ENCODE measurements at regions not wholly inside any gene's neighbourhood (a gene's known extent, or its start where the extent isn't known, plus 50 kb on each side); places are given as distances from the start of the nearest gene placed in this dataset.
"Not testable (repeated sequence)": the region's sequence is repeated elsewhere in the genome, so short reads cannot be mapped to it uniquely, and the experiment has no call there.

GRCh38 chr1:188735567-188735966 is 1742.1 kb downstream of the BRINP3 start:
- no peak overlapping the region for H3K9ac ChIP-seq (ENCODE audit: low read depth, low read length)
- H3K36me3 ChIP-seq (ENCODE audit: insufficient read depth, low read length) = no peaks in the 10 kb centered on the region
- no peaks in the 10 kb centered on the region for H3K9me3 ChIP-seq (ENCODE audit: control insufficient read depth, insufficient read depth, low read length)
- H3K4me1 ChIP-seq (ENCODE audit: insufficient read depth, low read length) = no peaks in the 10 kb centered on the region

DNA sequence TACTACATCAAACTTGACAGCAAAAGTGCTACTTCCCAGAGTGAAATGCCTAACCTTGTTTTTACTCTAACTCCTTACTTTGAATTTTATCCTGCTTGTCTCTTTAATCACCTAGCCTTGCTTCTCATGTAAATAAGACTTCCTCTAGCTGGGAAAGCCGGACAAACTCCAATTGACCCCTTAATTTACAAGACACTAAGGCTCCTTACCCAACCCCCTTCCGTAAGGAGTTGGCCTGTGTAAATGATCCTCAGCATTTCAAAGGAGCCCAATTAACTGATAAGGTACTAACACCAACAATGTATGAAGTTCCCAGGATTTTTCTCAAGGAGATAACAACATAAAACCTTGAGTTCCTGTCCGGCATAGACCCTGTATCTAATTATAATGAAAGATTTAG is 1728.4 kb downstream of the BRINP3 start:
- not testable (repeated sequence) for H3K9ac ChIP-seq (ENCODE audit: low read depth, low read length); H3K4me1 ChIP-seq (ENCODE audit: insufficient read depth, low read length); H3K36me3 ChIP-seq (ENCODE audit: insufficient read depth, low read length); H3K9me3 ChIP-seq (ENCODE audit: control insufficient read depth, insufficient read depth, low read length)

DNA sequence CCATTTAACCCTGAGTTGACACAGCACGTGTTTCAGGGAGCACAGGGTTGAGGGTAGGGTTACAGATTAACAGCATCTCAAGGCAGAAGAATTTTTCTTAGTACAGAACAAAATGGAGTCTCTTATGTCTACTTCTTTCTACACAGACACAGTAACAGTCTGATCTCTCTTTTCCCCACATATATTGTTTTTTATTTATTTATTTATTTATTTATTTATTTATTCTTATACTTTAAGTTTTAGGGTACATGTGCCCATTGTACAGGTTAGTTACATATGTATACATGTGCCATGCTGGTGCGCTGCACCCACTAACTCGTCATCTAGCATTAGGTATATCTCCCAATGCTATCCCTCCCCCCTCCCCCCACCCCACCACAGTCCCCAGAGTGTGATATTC is 1725.6 kb downstream of the BRINP3 start:
- H3K9ac ChIP-seq (ENCODE audit: low read depth, low read length); H3K4me1 ChIP-seq (ENCODE audit: insufficient read depth, low read length); H3K36me3 ChIP-seq (ENCODE audit: insufficient read depth, low read length); H3K9me3 ChIP-seq (ENCODE audit: control insufficient read depth, insufficient read depth, low read length): not testable (repeated sequence)

- H3K4me1 ChIP-seq (ENCODE audit: insufficient read depth, low read length); H3K36me3 ChIP-seq (ENCODE audit: insufficient read depth, low read length); H3K9me3 ChIP-seq (ENCODE audit: control insufficient read depth, insufficient read depth, low read length): not testable (repeated sequence)
- peak overlapping the region; percentile 28; the same call in 1 of the 2 replicates for H3K9ac ChIP-seq (ENCODE audit: low read depth, low read length)
These were observed 1719.9 kb downstream of the BRINP3 start for GRCh38 chr1:188757747-188758146.

DNA sequence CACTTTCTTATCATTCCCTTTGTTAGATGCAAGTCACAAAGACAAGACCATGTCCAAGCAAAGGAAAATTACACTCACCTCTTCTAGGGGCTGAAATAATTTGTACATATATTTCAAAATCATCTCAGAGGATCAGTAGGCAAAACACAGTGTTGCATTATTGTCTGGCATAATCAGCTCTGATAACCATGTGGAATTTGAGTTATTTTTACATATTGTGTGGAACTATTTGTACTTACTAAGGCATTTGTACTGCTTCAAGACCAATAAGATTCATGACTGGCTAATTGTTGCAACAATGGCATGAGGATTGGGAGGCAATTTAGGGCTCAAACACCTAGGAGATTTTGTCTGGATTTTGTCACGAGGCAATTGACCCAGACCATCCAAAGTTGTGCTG is 1716.4 kb downstream of the BRINP3 start:
- Histone ChIP-seq H3K4me1 (ENCODE audit: insufficient read depth, low read length) (no peaks in the 10 kb centered on the region), H3K9ac (ENCODE audit: low read depth, low read length) (no peak overlapping the region), H3K9me3 (ENCODE audit: control insufficient read depth, insufficient read depth, low read length) (no peaks in the 10 kb centered on the region), H3K36me3 (ENCODE audit: insufficient read depth, low read length) (no peaks in the 10 kb centered on the region)

DNA sequence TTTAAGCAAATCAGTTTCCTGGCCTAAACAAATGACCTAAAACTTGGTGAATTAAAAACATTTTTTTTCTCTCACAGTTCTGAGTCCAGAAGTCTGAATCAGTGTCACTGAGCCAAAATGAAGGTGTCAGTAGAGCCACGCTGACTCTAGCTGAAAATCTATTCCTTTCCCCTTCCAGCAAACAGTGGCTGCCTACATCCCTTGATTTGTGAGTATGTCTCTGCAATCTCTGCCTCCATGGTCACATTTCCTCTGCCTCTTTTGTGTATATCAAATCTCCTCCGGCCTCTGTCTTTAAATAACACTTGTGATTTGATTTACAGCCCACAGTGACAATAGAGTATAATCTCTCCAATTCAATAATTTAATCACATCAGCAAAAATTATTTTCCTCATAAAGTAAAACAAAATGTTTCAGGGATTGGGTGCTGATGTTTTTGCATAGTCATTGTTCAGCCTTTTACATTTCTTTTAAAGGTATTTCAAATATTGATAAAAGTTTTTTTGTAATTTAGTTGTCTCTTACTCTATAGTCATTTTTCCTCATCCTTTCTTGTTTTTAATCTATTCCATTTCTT is 1715.4 kb downstream of the BRINP3 start:
- Histone ChIP-seq H3K9ac (ENCODE audit: low read depth, low read length) (no peak overlapping the region), H3K4me1 (ENCODE audit: insufficient read depth, low read length) (no peaks in the 10 kb centered on the region), H3K36me3 (ENCODE audit: insufficient read depth, low read length) (no peaks in the 10 kb centered on the region), H3K9me3 (ENCODE audit: control insufficient read depth, insufficient read depth, low read length) (no peaks in the 10 kb centered on the region)

DNA sequence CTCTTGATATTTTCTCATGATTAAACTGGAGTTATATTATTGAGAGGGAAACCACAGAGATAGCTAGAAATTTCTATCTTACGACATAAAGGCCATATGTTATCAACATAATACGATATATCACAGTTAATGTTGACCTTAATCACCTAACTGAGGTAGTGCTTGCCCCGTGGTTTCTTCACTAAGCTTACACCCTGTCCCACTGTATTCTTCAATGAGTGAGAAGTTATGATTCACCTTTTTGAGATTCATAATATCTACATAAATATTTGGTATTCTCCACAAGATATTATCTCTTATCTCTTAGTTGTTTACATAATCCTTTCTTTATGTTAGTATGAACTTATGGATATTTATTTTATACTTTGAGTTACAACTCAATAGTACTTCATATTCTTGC is 1714.1 kb downstream of the BRINP3 start:
- H3K9ac ChIP-seq (ENCODE audit: low read depth, low read length) = no peak overlapping the region
- no peaks in the 10 kb centered on the region for H3K36me3 ChIP-seq (ENCODE audit: insufficient read depth, low read length)
- no peaks in the 10 kb centered on the region for H3K9me3 ChIP-seq (ENCODE audit: control insufficient read depth, insufficient read depth, low read length)
- H3K4me1 ChIP-seq (ENCODE audit: insufficient read depth, low read length) = no peaks in the 10 kb centered on the region

- H3K4me1 ChIP-seq (ENCODE audit: insufficient read depth, low read length) = no peaks in the 10 kb centered on the region
- H3K36me3 ChIP-seq (ENCODE audit: insufficient read depth, low read length) = no peaks in the 10 kb centered on the region
- no peak overlapping the region for H3K9ac ChIP-seq (ENCODE audit: low read depth, low read length)
- H3K9me3 ChIP-seq (ENCODE audit: control insufficient read depth, insufficient read depth, low read length) = no peaks in the 10 kb centered on the region; the same call in 1 of the 2 replicates
These were observed 1708.5 kb downstream of the BRINP3 start for GRCh38 chr1:188769181-188769580.

DNA sequence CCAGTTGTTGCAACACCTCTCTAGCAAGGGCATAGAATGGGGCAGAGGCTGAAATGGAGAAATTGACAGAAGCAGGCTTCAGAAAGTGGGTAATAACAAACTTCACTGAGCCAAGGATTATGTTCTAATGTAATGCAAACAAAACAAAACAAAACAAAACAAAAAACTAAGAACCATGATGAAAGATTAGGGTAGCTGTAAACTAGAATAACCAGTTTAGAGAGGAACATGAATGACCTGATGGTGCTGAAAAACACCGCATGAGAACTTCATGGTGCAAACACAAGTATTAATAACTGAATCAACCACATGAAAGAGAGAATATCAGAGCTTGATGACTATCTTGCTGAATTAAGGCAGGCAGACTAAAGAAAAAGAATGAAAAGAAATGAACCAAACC is 1707.7 kb downstream of the BRINP3 start:
- no peaks in the 10 kb centered on the region; the same call in 1 of the 2 replicates for H3K9me3 ChIP-seq (ENCODE audit: control insufficient read depth, insufficient read depth, low read length)
- no peaks in the 10 kb centered on the region for H3K4me1 ChIP-seq (ENCODE audit: insufficient read depth, low read length)
- no peaks in the 10 kb centered on the region for H3K36me3 ChIP-seq (ENCODE audit: insufficient read depth, low read length)
- no peak overlapping the region for H3K9ac ChIP-seq (ENCODE audit: low read depth, low read length)

- no peaks in the 10 kb centered on the region for H3K4me1 ChIP-seq (ENCODE audit: insufficient read depth, low read length)
- no peaks in the 10 kb centered on the region; the same call in 1 of the 2 replicates for H3K9me3 ChIP-seq (ENCODE audit: control insufficient read depth, insufficient read depth, low read length)
- H3K9ac ChIP-seq (ENCODE audit: low read depth, low read length) = no peak overlapping the region
- H3K36me3 ChIP-seq (ENCODE audit: insufficient read depth, low read length) = no peaks in the 10 kb centered on the region
These were observed 1699.1 kb downstream of the BRINP3 start for GRCh38 chr1:188778578-188778977.

DNA sequence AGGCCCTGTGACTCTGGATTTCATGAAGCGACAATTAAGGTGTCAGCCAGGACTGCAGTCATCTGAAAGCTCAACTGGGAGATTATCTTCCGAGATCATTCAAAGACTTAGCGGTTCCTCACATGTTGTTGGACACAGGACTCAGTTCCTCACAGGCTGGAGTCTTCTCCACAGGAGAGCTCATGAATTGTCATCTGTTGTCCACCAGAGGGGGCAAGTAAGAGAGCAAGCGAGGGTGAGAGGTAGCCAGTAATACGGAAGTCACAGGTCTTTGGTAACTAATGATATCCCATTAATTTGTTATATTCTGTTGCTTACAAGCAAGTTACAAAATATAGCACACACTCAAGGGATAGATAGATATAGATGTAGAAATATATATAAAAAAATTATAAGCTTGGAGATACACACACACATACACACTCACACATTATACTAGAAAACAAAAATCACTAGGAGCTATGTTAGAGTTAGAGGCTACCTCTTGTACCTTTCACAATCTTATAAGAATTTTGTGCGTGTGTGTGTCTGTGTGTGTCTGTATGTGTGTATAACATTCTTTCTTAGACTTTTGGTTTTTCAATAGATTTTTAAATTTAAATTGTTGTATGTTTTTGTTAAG is 1695.3 kb downstream of the BRINP3 start:
- H3K9me3 ChIP-seq (ENCODE audit: control insufficient read depth, insufficient read depth, low read length) = no peaks in the 10 kb centered on the region; the same call in 1 of the 2 replicates
- H3K9ac ChIP-seq (ENCODE audit: low read depth, low read length) = no peak overlapping the region
- H3K36me3 ChIP-seq (ENCODE audit: insufficient read depth, low read length) = no peaks in the 10 kb centered on the region
- no peaks in the 10 kb centered on the region for H3K4me1 ChIP-seq (ENCODE audit: insufficient read depth, low read length)

- H3K9ac ChIP-seq (ENCODE audit: low read depth, low read length) = no peak overlapping the region
- H3K9me3 ChIP-seq (ENCODE audit: control insufficient read depth, insufficient read depth, low read length) = no peaks in the 10 kb centered on the region
- H3K36me3 ChIP-seq (ENCODE audit: insufficient read depth, low read length) = no peaks in the 10 kb centered on the region
- no peaks in the 10 kb centered on the region for H3K4me1 ChIP-seq (ENCODE audit: insufficient read depth, low read length)
These were observed 1682.7 kb downstream of the BRINP3 start for GRCh38 chr1:188794969-188795368.

DNA sequence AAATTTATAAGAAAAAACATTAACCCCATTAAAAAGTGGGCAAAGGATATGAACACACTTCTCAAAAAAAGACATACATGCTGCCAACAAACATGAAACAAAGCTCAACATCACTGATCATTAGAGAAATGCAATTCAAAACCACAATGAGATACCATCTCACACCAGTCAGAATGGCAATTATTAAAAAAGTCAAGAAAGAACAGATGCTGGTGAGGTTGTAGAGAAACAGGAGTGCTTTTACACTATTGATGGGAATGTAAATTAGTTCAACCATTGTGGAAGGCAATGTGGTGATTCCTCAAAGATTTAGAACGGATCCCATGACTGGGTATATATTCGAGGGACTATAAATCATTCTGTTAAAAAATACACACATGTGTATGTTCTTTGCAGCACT is 1665.5 kb downstream of the BRINP3 start:
- H3K9ac ChIP-seq (ENCODE audit: low read depth, low read length); H3K36me3 ChIP-seq (ENCODE audit: insufficient read depth, low read length); H3K9me3 ChIP-seq (ENCODE audit: control insufficient read depth, insufficient read depth, low read length); H3K4me1 ChIP-seq (ENCODE audit: insufficient read depth, low read length): not testable (repeated sequence)

DNA sequence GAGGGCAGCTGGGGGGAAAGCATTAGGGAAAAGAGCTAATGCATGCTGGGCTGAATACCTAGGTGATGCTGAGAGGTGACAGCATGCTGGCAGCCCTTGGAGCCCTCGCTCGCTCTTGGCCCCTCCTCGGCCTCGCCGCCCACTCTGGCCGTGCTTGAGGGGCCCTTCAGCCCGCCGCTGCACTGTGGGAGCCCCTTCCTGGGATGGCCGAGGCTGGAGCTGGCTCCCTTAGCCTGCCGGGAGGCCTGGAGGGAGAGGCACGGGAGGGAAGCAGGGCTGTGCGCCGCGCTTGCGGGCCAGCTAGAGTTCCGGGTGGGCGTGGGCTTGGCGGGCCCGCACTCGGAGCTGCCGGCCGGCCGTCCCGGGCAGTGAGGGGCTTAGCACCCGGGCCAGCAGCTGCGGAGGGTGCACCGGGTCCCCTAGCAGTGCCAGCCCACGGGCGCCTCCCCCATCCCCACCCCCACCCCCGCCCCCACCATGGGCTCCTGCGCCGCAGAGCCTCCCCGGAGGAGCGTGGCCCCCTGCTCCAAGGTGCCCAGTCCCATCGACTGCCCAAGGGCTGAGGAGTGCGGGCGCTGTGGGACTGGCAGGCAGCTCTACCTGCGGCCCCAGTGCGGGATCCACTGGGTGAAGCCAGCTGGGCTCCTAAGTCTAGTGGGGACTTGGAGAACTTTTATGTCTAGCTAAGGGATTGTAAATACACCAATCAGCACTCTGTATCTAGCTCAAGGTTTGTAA is 1664.7 kb downstream of the BRINP3 start:
- H3K4me1 ChIP-seq (ENCODE audit: insufficient read depth, low read length); H3K9ac ChIP-seq (ENCODE audit: low read depth, low read length); H3K9me3 ChIP-seq (ENCODE audit: control insufficient read depth, insufficient read depth, low read length); H3K36me3 ChIP-seq (ENCODE audit: insufficient read depth, low read length): not testable (repeated sequence)

GRCh38 chr1:188817814-188818213 is 1659.8 kb downstream of the BRINP3 start:
- no peaks in the 10 kb centered on the region for H3K36me3 ChIP-seq (ENCODE audit: insufficient read depth, low read length)
- H3K9ac ChIP-seq (ENCODE audit: low read depth, low read length) = no peak overlapping the region
- no peaks in the 10 kb centered on the region for H3K9me3 ChIP-seq (ENCODE audit: control insufficient read depth, insufficient read depth, low read length)
- no peaks in the 10 kb centered on the region for H3K4me1 ChIP-seq (ENCODE audit: insufficient read depth, low read length)
